NCI-H146 treated with DMSO at 0.1 percent for 48 hours (cell line): ENCODE measurements at regions not wholly inside any gene's neighbourhood (a gene's known extent, or its start where the extent isn't known, plus 50 kb on each side); places are given as distances from the start of the nearest gene placed in this dataset.

Source experiments
- DNase-seq: peaks from one replicate; lab custom pipeline; 2025; ENCODE audit not compliant: unreplicated experiment; lab: John Stamatoyannopoulos, UW

- no peak for DNase-seq
These were observed 1236.6 kb downstream of the MAT2B start for GRCh38 chr5:164742025-164742424.

- no peak for DNase-seq
These were observed 1241.3 kb downstream of the MAT2B start for GRCh38 chr5:164746723-164747122.

GRCh38 chr5:164747371-164747770 lies 1242.0 kb downstream of the MAT2B start:
- DNase-seq = no peak

- DNase-seq = no peak
These were observed 1243.4 kb downstream of the MAT2B start for GRCh38 chr5:164748861-164749260.

- DNase-seq = no peak
These were observed 1248.0 kb downstream of the MAT2B start for GRCh38 chr5:164753434-164753833.

- no peak for DNase-seq
These were observed 1257.8 kb downstream of the MAT2B start for GRCh38 chr5:164763206-164763605.

DNA sequence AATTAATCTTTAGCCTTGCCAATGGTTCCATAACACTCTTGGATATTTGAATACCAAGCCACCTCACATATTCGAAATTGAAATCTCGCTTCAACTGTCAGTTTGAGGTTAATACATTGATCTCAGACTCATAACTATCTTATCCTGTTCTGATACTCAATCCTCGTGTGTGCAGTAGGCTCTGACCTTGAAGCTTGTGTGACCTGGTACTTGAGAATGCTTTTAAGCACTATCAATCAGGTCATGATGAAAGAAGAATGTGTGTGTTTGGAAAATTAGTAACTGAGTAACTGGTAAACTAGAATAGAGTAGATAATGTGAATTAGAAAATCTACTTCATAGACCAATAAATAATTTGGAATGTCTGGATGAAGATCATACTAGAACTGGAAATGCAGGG lies 1266.7 kb downstream of the MAT2B start:
- no peak for DNase-seq

GRCh38 chr5:164784230-164784629 lies 1278.8 kb downstream of the MAT2B start:
- DNase-seq = no peak

DNA sequence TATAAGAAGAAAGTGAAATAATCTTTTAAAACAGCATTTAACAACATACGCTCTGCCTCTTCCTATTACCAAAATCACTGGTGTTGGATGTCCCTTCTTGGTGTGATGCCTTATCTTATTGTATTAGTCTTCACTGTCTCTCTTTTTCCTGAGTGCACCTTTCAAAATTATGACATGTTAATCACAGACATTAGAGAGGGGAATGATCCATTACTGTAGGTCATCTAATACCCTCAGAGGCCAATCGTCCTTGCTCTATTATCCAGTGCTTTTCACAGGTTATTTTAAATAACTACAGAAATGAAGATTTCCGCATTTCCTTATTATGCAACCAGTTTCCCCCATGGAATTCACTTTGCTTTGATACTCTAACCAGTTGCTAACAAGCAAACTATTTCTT lies 1292.7 kb downstream of the MAT2B start:
- no peak for DNase-seq

DNA sequence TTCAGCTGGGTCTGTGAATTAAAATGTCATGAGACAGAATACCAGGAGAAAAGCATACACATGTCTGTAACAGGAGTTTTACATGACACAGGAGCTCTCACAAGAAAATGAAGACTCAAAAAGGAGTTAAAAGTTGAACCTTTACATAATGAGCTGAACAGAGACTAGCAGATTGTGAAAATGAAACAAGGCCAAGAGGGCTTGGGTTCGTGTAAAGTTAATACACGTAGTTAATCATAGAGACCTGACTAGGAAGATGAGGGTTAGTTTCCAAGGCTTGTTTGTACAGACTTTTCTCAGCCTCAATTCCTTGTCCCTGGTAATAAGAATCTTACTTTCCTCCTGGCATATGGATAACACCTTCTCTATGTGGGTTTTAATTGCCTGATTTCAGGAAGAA lies 1294.0 kb downstream of the MAT2B start:
- DNase-seq = no peak

GRCh38 chr5:164801910-164802309 lies 1296.5 kb downstream of the MAT2B start:
- no peak for DNase-seq

- DNase-seq = no peak
These were observed 1304.4 kb downstream of the MAT2B start for GRCh38 chr5:164809821-164810220.

GRCh38 chr5:164818445-164818844 lies 1313.0 kb downstream of the MAT2B start:
- no peak for DNase-seq

DNA sequence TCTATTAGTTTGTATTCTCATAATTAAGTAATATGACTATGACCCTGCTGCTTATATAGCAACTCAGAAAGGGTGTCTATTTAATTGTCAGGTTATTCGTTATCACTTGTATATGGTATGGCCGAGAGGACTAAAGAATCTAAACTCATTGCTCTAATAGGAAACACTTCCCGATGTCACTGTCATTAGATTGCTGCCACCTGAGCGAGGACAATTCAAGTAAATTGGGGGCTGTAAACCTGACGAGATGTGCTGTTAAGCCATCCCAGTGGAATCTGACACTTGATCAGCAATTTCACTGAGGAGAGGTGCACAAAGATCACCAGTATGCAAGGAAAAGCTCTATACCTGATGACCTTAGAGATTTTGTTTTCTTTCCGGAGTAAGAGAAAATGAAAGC lies 1319.3 kb downstream of the MAT2B start:
- no peak for DNase-seq

DNA sequence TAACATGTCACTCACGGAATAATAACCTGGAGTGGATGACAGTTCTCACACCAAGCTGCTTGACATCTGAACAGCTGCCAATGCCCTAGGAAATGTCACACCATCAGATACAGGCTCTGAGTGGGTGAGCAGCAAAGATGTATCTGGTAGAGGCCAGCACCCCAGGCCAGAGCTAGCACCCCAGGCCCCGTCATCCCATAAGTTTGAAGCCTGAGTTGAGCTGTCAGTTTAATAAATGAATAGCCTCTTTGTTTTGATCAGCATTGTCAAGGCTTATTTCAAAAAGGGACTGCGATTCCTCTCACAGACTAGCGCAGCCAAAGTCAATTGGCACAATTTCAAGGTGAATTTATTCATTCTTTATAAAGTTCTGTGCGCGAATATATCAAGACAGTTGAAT lies 1327.1 kb downstream of the MAT2B start:
- no peak for DNase-seq

DNA sequence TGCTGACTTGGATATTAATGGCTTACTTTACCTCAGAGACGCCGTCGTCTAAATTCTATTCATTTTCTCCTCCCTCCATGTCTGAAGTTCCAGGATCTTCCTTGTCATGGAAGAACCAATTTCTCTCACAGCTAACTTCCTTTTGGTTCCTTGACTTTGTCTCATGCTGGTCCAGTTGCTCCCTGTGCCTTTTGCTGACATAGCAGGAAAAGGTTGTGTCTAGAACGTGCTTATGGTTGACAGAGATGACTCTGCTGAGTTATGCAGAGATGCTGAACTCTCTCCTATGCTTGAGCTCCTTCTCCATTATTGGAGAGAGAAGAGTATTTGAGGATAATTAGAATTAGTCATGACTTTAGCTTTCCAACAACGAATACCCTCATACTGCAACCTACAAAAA lies 1338.9 kb downstream of the MAT2B start:
- DNase-seq = no peak

DNA sequence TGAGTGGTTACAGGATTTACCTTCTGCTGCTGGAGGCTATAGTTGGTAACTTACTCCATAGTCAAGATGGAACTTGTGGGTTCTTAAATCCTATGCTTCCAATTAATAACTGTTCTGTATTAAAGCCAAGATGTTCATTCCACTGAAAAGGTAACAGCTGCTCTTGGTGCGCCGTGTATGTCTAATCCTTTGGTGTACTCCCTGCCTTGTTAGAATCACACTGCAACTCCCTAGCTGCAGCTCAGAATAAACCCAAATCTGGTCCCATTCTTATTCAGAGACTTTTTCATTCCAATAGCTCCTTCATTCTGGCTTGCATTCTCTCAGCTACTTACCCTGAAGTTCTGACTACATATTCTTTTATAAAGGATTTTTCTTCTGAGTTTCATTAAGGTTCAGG lies 1355.5 kb downstream of the MAT2B start:
- no peak for DNase-seq

DNA sequence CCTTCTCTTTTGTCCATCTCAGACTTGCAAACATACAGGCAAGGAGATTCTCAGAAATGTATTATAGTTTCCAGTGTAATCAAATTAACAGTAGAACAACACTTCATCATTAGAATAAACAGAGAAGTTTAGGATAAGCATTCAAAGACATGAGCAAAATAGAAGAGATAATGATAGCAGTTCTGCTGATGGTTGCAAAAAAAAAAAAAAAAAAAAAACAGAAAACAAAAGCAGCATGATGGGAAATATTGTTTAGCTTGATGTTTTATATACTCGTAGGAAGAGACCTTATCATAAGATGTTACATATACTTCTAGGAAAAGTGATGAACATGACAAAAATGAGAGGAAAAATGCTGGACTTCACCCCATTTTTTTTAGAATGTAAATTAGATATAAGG lies 1356.2 kb downstream of the MAT2B start:
- no peak for DNase-seq

GRCh38 chr5:164868761-164869160 lies 1363.3 kb downstream of the MAT2B start:
- DNase-seq = no peak

- no peak for DNase-seq
These were observed 1363.9 kb downstream of the MAT2B start for GRCh38 chr5:164869325-164869724.

DNA sequence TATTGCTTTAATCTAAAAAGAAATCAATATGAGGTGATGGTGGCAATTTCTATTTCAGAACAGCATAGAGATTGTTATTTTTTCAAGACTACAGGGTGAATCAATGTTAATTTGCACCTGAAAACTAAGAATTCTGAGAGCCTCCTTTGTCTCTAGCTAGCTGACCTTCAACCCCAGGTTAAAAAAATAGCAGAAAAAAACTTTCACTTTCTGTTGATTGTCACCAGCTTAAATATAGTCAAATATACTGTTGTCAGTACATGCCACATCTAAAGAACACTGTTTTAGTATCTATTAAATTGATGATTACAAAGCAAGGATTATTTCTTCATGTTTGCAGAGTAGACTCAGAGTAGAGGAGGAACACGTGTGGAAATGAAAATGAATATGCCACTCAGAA lies 1371.4 kb downstream of the MAT2B start:
- no peak for DNase-seq

GRCh38 chr5:164881442-164881841 lies 1376.0 kb downstream of the MAT2B start:
- DNase-seq = no peak

DNA sequence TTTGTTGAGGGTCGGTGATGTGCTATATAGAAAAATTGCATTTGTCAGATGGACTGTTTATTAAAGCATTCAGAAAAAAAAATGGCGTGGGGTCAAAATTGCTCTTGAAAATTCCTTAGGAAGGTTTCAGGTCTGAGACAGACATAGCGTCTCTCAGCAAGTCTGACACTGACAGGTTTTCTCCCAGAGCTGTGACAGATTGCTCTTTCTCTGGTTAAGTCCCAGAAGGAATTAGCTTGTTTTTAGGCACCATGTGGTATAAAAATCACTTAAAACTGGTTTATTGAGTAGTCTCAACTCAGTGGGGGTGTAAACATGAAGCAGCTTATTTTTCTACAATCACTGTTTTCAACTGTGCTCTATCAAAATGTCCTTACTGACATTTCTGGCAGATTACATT lies 1379.8 kb downstream of the MAT2B start:
- DNase-seq = no peak

DNA sequence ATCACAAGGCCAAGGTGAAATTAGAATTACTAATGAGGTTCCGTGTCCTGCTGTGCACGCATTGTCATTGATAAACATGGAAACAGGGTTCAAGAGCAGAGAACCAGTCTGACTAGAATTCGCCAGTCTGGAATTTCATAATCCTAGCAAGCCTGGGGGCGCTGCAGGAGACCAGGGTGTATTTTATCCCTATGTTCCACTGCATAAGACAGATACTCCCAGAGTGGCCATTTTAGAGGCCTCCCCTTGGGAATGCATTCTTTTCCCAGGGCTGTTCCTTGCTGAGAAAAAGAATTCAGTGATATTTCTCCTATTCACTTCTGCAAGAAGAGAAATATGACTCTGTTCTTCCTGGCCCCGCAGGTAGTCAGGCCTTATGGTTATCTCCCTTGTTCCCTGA lies 1387.7 kb downstream of the MAT2B start:
- no peak for DNase-seq
